Upper lobe of left lung (tissue), 6 donors: ENCODE measurements at regions not wholly inside any gene's neighbourhood (a gene's known extent, or its start where the extent isn't known, plus 50 kb on each side); places are given as distances from the start of the nearest gene placed in this dataset.

Source experiments
- ATAC-seq, 2 donors: fragments of 200-7000 bp; cut with Tn5 transposase; one replicate each; pipeline ENCODE4 v1.9.1; 2022; ENCODE audit warnings: mild to moderate bottlenecking in 2 of 2, moderate library complexity in 2 of 2; ENCODE audit not compliant: low FRiP score in 2 of 2
- DNase-seq, 2 donors: peaks; one replicate each; pipeline ENCODE4 v3.0.0-alpha.2; 2019 to 2020
- H3K27ac ChIP-seq, 4 donors: fragments of 200-600 bp; sonication (generic); one replicate each; pipeline ENCODE4 v1.5.1; 2016 to 2019
- H3K27me3 ChIP-seq, 4 donors: fragments of 200-600 bp; sonication (generic); one replicate each; pipeline ENCODE4 v1.5.1; 2017 to 2019
- H3K36me3 ChIP-seq, 4 donors: fragments of 200-600 bp; sonication (generic); one replicate each; pipeline ENCODE4 v1.5.1; 2016 to 2019
- H3K4me1 ChIP-seq, 4 donors: fragments of 200-600 bp; sonication (generic); one replicate each; pipeline ENCODE4 v1.5.1; 2018 to 2019
- H3K4me3 ChIP-seq, 4 donors: fragments of 200-600 bp; sonication (generic); one replicate each; pipeline ENCODE4 v1.5.1; 2017 to 2019; ENCODE audit warnings: mild to moderate bottlenecking in 2 of 4, moderate library complexity in 1 of 4
- H3K9me3 ChIP-seq, 4 donors: fragments of 200-600 bp; sonication (generic); one replicate each; pipeline ENCODE4 v1.5.1; 2018 to 2019
- EP300 ChIP-seq, 4 donors: sonication (generic); formaldehyde crosslinking; IDR thresholded peaks; one replicate each; pipeline ENCODE4 v1.5.1; 2017; ENCODE audit warnings: antibody characterized with exemption in 4 of 4, control low read depth in 2 of 4
- POLR2A ChIP-seq, 4 donors: fragments of 450-650 bp; IDR thresholded peaks; one replicate each; pipeline ENCODE4 v1.5.1; 2016 to 2017; ENCODE audit warnings: antibody characterized with exemption in 4 of 4, mild to moderate bottlenecking in 2 of 4
- POLR2AphosphoS5 ChIP-seq, 2 donors: sonication (generic); formaldehyde crosslinking; IDR thresholded peaks; one replicate each; pipeline ENCODE4 v1.5.1; 2017; ENCODE audit warnings: antibody characterized with exemption in 2 of 2
- WGBS, 2 donors: methylation state at CpG; one replicate each; pipeline ENCODE4 v1.1.5; 2017 to 2018; 5-methylcytosine and 5-hydroxymethylcytosine counted together
- TF ChIP-seq, protein P1 (sequence below), 6 experiments: fragments of 450-650 bp in 4 of 6; fragments of 200-600 bp in 2 of 6; sonication (generic) in 2 of 6; IDR thresholded peaks; one replicate each; pipeline ENCODE4 v1.5.1; 2016 to 2019; ENCODE audit warnings: antibody characterized with exemption in 6 of 6
- donor health status: DM: no; HTN: no; CAD: no; lungs with moderate emphysema.
- donor health status: DM: no; HTN: yes; CAD: no; lungs with severe emphysema.

- TF ChIP-seq, protein P1, sequence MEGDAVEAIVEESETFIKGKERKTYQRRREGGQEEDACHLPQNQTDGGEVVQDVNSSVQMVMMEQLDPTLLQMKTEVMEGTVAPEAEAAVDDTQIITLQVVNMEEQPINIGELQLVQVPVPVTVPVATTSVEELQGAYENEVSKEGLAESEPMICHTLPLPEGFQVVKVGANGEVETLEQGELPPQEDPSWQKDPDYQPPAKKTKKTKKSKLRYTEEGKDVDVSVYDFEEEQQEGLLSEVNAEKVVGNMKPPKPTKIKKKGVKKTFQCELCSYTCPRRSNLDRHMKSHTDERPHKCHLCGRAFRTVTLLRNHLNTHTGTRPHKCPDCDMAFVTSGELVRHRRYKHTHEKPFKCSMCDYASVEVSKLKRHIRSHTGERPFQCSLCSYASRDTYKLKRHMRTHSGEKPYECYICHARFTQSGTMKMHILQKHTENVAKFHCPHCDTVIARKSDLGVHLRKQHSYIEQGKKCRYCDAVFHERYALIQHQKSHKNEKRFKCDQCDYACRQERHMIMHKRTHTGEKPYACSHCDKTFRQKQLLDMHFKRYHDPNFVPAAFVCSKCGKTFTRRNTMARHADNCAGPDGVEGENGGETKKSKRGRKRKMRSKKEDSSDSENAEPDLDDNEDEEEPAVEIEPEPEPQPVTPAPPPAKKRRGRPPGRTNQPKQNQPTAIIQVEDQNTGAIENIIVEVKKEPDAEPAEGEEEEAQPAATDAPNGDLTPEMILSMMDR (IDR thresholded peaks at IDR 0.05) = no peak
- TF ChIP-seq EP300 (IDR thresholded peaks at IDR 0.05) (no peak), POLR2AphosphoS5 (IDR thresholded peaks at IDR 0.05) (no peak), POLR2A (IDR thresholded peaks at IDR 0.05) (no peak)
- Histone ChIP-seq H3K9me3 (no peaks in the 10 kb centered on the region), H3K36me3 (no peaks in the 10 kb centered on the region), H3K27ac (no peak overlapping the region), H3K4me1 (peaks cover 0 to 6% (median 0%) of the 10 kb centered on the region in 4 donors), H3K4me3 (no peak overlapping the region), H3K27me3 (no peaks in the 10 kb centered on the region)
- DNase-seq (peak in 1 of 2 donors; percentile 23), ATAC-seq (no peak)
Measured at GRCh38 chr4:100898844-100899243, 381.0 kb upstream of the EMCN start.

DNA sequence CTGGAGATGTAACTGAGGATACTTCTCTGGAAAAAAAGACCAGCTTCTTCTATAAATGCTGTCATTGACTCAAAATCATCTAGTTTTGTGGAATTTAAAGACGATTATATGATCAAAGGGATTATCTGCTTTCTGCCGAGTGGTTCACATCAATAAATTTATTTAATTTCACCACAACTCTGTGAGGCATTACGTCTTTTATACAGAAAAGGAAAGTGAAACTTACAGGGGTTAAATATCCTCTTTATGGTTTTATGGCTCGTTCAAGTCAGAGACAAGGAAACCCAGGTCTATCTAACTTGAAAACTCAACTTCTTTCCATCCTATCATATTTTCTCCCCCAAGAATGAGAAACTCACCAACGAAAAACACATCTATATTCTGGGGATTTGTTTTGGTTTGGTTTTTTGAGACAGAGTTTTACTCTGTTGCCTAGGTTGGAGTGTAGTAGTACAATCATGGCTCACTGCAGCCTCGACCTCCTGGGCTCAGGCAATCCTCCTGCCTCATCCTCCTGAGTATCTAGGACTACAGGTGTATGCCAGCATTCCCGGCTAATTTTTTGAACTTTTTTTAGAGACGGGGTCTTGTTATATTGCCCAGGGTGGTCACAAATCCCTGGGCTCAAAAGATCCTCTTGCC is 377.9 kb upstream of the EMCN start:
- Histone ChIP-seq H3K4me3 (peak overlapping the region in 3 of 4 donors; percentile 21 to 43 (median 38)), H3K27ac (no peak overlapping the region), H3K4me1 (peaks cover 0 to 6% (median 0%) of the 10 kb centered on the region in 4 donors), H3K36me3 (no peaks in the 10 kb centered on the region), H3K9me3 (peaks cover 0 to 1% (median 0%) of the 10 kb centered on the region in 4 donors), H3K27me3 (no peaks in the 10 kb centered on the region)
- TF ChIP-seq, protein P1 (IDR thresholded peaks at IDR 0.05) = no peak
- TF ChIP-seq EP300 (IDR thresholded peaks at IDR 0.05) (no peak), POLR2AphosphoS5 (IDR thresholded peaks at IDR 0.05) (no peak), POLR2A (IDR thresholded peaks at IDR 0.05) (no peak)
- ATAC-seq (peak in 1 of 2 donors; percentile 54), DNase-seq (no peak)
- WGBS, 2 donors = 53 to 62% methylated on average over 8 of the region's 8 CpGs

DNA sequence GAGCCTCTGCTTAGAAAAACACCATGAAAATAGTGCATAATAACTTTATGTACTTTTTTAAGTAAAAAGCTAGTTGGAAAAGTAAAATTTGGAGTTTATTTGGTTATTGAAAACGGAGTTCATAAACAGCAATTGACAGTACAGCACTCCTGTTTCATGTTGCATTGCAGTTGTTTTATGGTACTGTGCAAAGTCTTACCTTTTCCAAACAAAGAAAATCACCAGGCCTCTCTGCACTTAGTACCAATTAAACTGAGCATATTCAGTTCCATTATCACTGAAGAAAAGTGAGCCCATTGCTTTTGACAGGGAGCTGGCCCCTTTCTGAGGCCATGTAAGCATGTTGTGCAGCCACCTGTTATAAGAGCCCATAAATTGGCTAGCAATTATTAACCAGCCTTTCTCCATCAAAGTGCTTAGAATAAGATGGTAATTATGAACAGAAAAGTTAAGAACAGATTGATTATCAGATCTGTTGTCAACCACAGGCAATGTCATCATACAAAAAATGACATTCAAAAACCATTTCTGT is 376.6 kb upstream of the EMCN start:
- Histone ChIP-seq H3K36me3 (no peaks in the 10 kb centered on the region), H3K9me3 (peaks cover 0 to 4% (median 0%) of the 10 kb centered on the region in 4 donors), H3K4me1 (peaks cover 0 to 6% (median 0%) of the 10 kb centered on the region in 4 donors), H3K27ac (no peak overlapping the region), H3K4me3 (no peak overlapping the region), H3K27me3 (no peaks in the 10 kb centered on the region)
- DNase-seq (no peak), ATAC-seq (no peak)
- 84 to 97% methylated on average over 1 of the region's 1 CpG for WGBS, 2 donors
- TF ChIP-seq, protein P1 (IDR thresholded peaks at IDR 0.05) = no peak
- TF ChIP-seq EP300 (IDR thresholded peaks at IDR 0.05) (no peak), POLR2A (IDR thresholded peaks at IDR 0.05) (no peak), POLR2AphosphoS5 (IDR thresholded peaks at IDR 0.05) (no peak)

DNA sequence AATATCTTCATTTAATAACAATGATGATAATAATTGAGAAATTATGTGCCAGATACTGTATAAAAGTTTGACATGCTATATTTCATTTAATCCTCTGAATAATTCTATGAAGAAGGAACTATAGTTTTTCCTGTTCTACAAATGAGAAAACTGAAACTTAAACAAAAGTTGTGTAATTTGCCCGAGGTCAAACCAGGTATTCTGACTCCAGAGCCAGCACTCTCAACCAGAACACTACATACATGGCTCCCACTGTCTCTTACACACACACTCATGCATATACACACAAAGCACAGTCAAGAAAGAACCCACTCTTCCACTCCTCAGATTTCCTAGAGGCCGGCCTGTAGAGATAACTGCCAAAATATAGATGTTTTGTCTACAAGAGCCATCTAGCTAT is 374.0 kb upstream of the EMCN start:
- no peak overlapping the region for H3K27ac ChIP-seq
- DNase-seq = no peak
- H3K4me3 ChIP-seq = no peak overlapping the region
- H3K36me3 ChIP-seq = no peaks in the 10 kb centered on the region
- 84 to 89% methylated on average over 2 of the region's 2 CpGs for WGBS, 2 donors
- ATAC-seq = no peak
- TF ChIP-seq POLR2AphosphoS5 (IDR thresholded peaks at IDR 0.05) (no peak), POLR2A (IDR thresholded peaks at IDR 0.05) (no peak), EP300 (IDR thresholded peaks at IDR 0.05) (no peak)
- TF ChIP-seq, protein P1 (IDR thresholded peaks at IDR 0.05) = no peak
- peaks cover 0 to 6% (median 0%) of the 10 kb centered on the region in 4 donors for H3K4me1 ChIP-seq
- H3K9me3 ChIP-seq = peaks cover 0 to 4% (median 0%) of the 10 kb centered on the region in 4 donors
- no peaks in the 10 kb centered on the region for H3K27me3 ChIP-seq

- ATAC-seq = no peak
- Histone ChIP-seq H3K27me3 (no peaks in the 10 kb centered on the region), H3K4me1 (no peaks in the 10 kb centered on the region), H3K36me3 (no peaks in the 10 kb centered on the region), H3K27ac (no peak overlapping the region), H3K4me3 (no peak overlapping the region), H3K9me3 (peaks cover 0 to 10% (median 5%) of the 10 kb centered on the region in 4 donors)
- DNase-seq = no peak
- TF ChIP-seq POLR2A (IDR thresholded peaks at IDR 0.05) (no peak), POLR2AphosphoS5 (IDR thresholded peaks at IDR 0.05) (no peak), EP300 (IDR thresholded peaks at IDR 0.05) (no peak)
- TF ChIP-seq, protein P1 (IDR thresholded peaks at IDR 0.05) = no peak
Measured at GRCh38 chr4:100889898-100890297, 372.1 kb upstream of the EMCN start.
